Fibroblast of lung (primary cell): ENCODE measurements at regions not wholly inside any gene's neighbourhood (a gene's known extent, or its start where the extent isn't known, plus 50 kb on each side); places are given as distances from the start of the nearest gene placed in this dataset.
"Not testable (repeated sequence)": the region's sequence is repeated elsewhere in the genome, so short reads cannot be mapped to it uniquely, and the experiment has no call there.

Experiments used
- DNase-seq, 2 donors: peaks; one replicate each; pipeline versions ENCODE4 v3.0.0 to v3.0.0-alpha.2; 2010; ENCODE audit warnings: low read depth in 2 of 2
- H2AFZ ChIP-seq: 2 replicates; pipeline ENCODE4 v1.5.1; 2012; ENCODE audit warnings: low read length, control low read depth, inconsistent platforms
- H3K27ac ChIP-seq: 2 replicates; pipeline ENCODE4 v1.5.1; 2011; ENCODE audit warnings: low read length, control low read depth; ENCODE audit not compliant: insufficient read depth
- H3K27me3 ChIP-seq: 2 replicates; pipeline ENCODE4 v1.5.1; 2011; ENCODE audit warnings: mild to moderate bottlenecking, low read length; ENCODE audit not compliant: control insufficient read depth, insufficient read depth
- H3K36me3 ChIP-seq: 2 replicates; pipeline ENCODE4 v1.5.1; 2011; ENCODE audit warnings: low read length; ENCODE audit not compliant: control insufficient read depth, insufficient read depth
- H3K4me1 ChIP-seq: 2 replicates; pipeline ENCODE4 v1.5.1; 2011; ENCODE audit warnings: low read length; ENCODE audit not compliant: control insufficient read depth, insufficient read depth; ENCODE audit errors: extremely low read depth
- H3K4me2 ChIP-seq: 2 replicates; pipeline ENCODE4 v1.5.1; 2011; ENCODE audit warnings: low read length, control low read depth; ENCODE audit not compliant: insufficient read depth; ENCODE audit errors: extremely low read depth
- H3K4me3 ChIP-seq, 4 experiments: fragments of 200-600 bp in 1 of 4; sonication (generic) in 1 of 4; replicated peaks in 1 of 4; 2 replicates each; pipeline ENCODE4 v1.5.1; 2011 to 2016; ENCODE audit warnings: low read length in 4 of 4, low read depth in 3 of 4, mild to moderate bottlenecking in 3 of 4, control low read depth in 2 of 4, inconsistent platforms in 1 of 4, mixed read lengths in 1 of 4; ENCODE audit not compliant: insufficient read depth in 1 of 4; ENCODE audit errors: control extremely low read depth in 1 of 4
- H3K79me2 ChIP-seq: 2 replicates; pipeline ENCODE4 v1.5.1; 2012; ENCODE audit warnings: mild to moderate bottlenecking, low read length, inconsistent platforms; ENCODE audit not compliant: control insufficient read depth, insufficient read depth
- H3K9ac ChIP-seq: 2 replicates; pipeline ENCODE4 v1.5.1; 2011; ENCODE audit warnings: mild to moderate bottlenecking, low read length, control low read depth; ENCODE audit not compliant: insufficient read depth
- H3K9me3 ChIP-seq: 2 replicates; pipeline ENCODE4 v1.5.1; 2012; ENCODE audit warnings: low read depth, low read length; ENCODE audit not compliant: control insufficient read depth, insufficient read depth
- H4K20me1 ChIP-seq: 2 replicates; pipeline ENCODE4 v1.5.1; 2011; ENCODE audit warnings: low read length; ENCODE audit not compliant: control insufficient read depth, insufficient read depth; ENCODE audit errors: extremely low read depth
- CTCF ChIP-seq, 2 donors: IDR thresholded peaks in 1 of 2; conservative IDR thresholded peaks in 1 of 2; 1 replicate in 1 of 2; 2 replicates in 1 of 2; pipeline ENCODE4 v1.5.1; 2011 to 2012; ENCODE audit warnings: low read length in 2 of 2, control low read depth in 1 of 2, inconsistent platforms in 1 of 2, low read depth in 1 of 2, mild to moderate bottlenecking in 1 of 2
- EZH2 ChIP-seq: IDR thresholded peaks from 2 replicates; pipeline ENCODE4 v1.5.1; 2012; ENCODE audit warnings: low read length, control low read depth, mild to moderate bottlenecking; ENCODE audit errors: missing control alignments

- Histone ChIP-seq H3K79me2 (no peaks in the 10 kb centered on the region), H4K20me1 (no peaks in the 10 kb centered on the region), H3K36me3 (no peaks in the 10 kb centered on the region), H3K9ac (no peak overlapping the region), H3K4me1 (no peaks in the 10 kb centered on the region), H3K9me3 (no peaks in the 10 kb centered on the region), H3K27ac (no peak overlapping the region), H3K4me3 (no peak overlapping the region), H3K27me3 (no peaks in the 10 kb centered on the region), H2AFZ (no peak overlapping the region), H3K4me2 (no peak overlapping the region)
- TF ChIP-seq EZH2 (no peak), CTCF (conservative IDR thresholded peaks at IDR 0.05 in 1 of 2, IDR thresholded peaks at IDR 0.05 in 1 of 2; ENCODE audit: low read depth in 1 of 2, low read length in 2 of 2) (no peak)
- DNase-seq = no peak
Measured at GRCh38 chr2:160828076-160828475, 332.2 kb upstream of the TANK start.

GRCh38 chr2:160832381-160832780, 327.8 kb upstream of the TANK start:
- H2AFZ ChIP-seq, H3K36me3 ChIP-seq, DNase-seq: not testable (repeated sequence)

GRCh38 chr2:160835166-160835565, 325.1 kb upstream of the TANK start:
- no peak overlapping the region for H3K27ac ChIP-seq
- DNase-seq = peak in 1 of 2 donors; percentile 19
- H3K9me3 ChIP-seq = no peaks in the 10 kb centered on the region
- no peaks in the 10 kb centered on the region for H3K79me2 ChIP-seq
- H3K36me3 ChIP-seq = no peaks in the 10 kb centered on the region
- H4K20me1 ChIP-seq = no peaks in the 10 kb centered on the region
- no peak overlapping the region for H3K4me3 ChIP-seq
- no peak overlapping the region for H3K4me2 ChIP-seq
- H3K27me3 ChIP-seq = no peaks in the 10 kb centered on the region
- no peak overlapping the region for H3K9ac ChIP-seq
- H2AFZ ChIP-seq = no peak overlapping the region
- peaks cover 9% of the 10 kb centered on the region for H3K4me1 ChIP-seq
- TF ChIP-seq EZH2 (no peak), CTCF (conservative IDR thresholded peaks at IDR 0.05 in 1 of 2, IDR thresholded peaks at IDR 0.05 in 1 of 2; ENCODE audit: low read depth in 1 of 2, low read length in 2 of 2) (no peak)

More at GRCh38 chr2:160832381-160832780, 327.8 kb upstream of the TANK start:
- not testable (repeated sequence) for H3K4me3 ChIP-seq, H3K27ac ChIP-seq, H3K9ac ChIP-seq, H3K9me3 ChIP-seq, H3K4me1 ChIP-seq, H3K79me2 ChIP-seq, H3K4me2 ChIP-seq, H4K20me1 ChIP-seq, H3K27me3 ChIP-seq
